Progenitor cell of endocrine pancreas (in vitro differentiated cells): ENCODE measurements at regions not wholly inside any gene's neighbourhood (a gene's known extent, or its start where the extent isn't known, plus 50 kb on each side); places are given as distances from the start of the nearest gene placed in this dataset.

Source experiments
- DNase-seq: peaks from one replicate; pipeline ENCODE4 v3.0.0; 2021; ENCODE audit warnings: low spot score; ENCODE audit not compliant: unreplicated experiment
- H3K27ac Mint-ChIP-seq: 2 replicates; pipeline ENCODE4 v1.8.0; 2021; ENCODE audit warnings: mild to moderate bottlenecking, moderate library complexity, mixed read lengths
- H3K27me3 Mint-ChIP-seq: 2 replicates; pipeline ENCODE4 v1.8.0; 2021; ENCODE audit warnings: mixed read lengths
- H3K36me3 Mint-ChIP-seq: 2 replicates; pipeline ENCODE4 v1.8.0; 2022; ENCODE audit warnings: mixed read lengths; ENCODE audit not compliant: insufficient read depth
- H3K4me1 Mint-ChIP-seq: 2 replicates; pipeline ENCODE4 v1.8.0; 2021; ENCODE audit warnings: low read depth, mixed read lengths
- H3K4me3 Mint-ChIP-seq: 2 replicates; pipeline ENCODE4 v1.8.0; 2021; ENCODE audit warnings: low read depth, mild to moderate bottlenecking, moderate library complexity, mixed read lengths
- H3K9me3 Mint-ChIP-seq: 2 replicates; pipeline ENCODE4 v1.8.0; 2021; ENCODE audit warnings: low read depth, mixed read lengths
- CTCF ChIP-seq: fragments of 200-600 bp; sonication (generic); IDR thresholded peaks from one replicate; pipeline ENCODE4 v1.5.0; 2021; ENCODE audit warnings: antibody characterized with exemption, mild to moderate bottlenecking; ENCODE audit not compliant: unreplicated experiment

- Mint-ChIP-seq H3K4me3 (no peak overlapping the region), H3K4me1 (no peaks in the 10 kb centered on the region), H3K27me3 (peaks cover 65% of the 10 kb centered on the region), H3K9me3 (no peaks in the 10 kb centered on the region), H3K27ac (no peak overlapping the region), H3K36me3 (no peaks in the 10 kb centered on the region)
- TF ChIP-seq CTCF = no peak
- no peak for DNase-seq
Observed at GRCh38 chr18:47418746-47419145, 167.3 kb upstream of the SKOR2 start.

DNA sequence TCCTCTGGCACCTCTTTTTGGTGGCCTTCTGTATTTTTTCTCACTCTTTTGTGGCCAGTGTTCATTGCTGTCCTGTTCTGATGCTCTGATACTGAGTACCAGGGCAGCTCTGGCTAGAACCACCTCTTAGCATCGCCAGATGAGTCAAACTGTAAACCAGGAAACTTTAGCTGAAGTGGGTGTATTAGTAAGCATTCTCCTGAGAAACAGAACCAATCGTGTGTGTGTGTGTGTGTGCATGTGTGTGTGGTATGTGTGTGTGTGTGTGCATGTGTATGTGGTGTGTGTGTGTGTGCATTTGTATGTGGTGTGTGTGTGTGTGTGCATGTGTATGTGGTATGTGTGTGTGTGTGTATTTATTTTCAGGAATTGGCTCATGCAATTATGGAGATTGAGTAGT, 166.3 kb upstream of the SKOR2 start:
- Mint-ChIP-seq H3K4me1 (no peaks in the 10 kb centered on the region), H3K36me3 (no peaks in the 10 kb centered on the region), H3K27me3 (peaks cover 69% of the 10 kb centered on the region), H3K9me3 (no peaks in the 10 kb centered on the region), H3K27ac (no peak overlapping the region), H3K4me3 (no peak overlapping the region)
- no peak for DNase-seq
- no peak for TF ChIP-seq CTCF

DNA sequence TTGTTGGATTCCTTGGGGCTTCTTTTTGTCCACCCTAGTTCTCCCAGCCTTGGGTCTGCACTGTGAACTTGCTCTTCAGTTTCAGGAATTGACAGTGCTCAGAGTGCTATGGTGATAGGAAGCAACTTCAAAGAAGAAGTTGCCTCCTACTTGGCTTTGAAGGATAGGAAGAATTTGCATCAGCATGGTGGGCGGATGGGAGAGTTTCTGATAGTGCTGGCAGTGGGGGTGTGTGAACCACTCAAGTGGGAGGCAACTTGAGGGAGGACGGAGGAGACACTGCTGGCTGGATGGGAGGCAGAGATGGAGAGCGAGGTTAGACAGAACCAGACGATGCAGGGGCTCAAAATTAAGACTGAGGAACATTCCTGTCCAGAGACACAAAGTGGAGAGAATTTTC, 164.4 kb upstream of the SKOR2 start:
- Mint-ChIP-seq H3K36me3 (no peaks in the 10 kb centered on the region), H3K27me3 (peaks cover 71% of the 10 kb centered on the region), H3K27ac (no peak overlapping the region), H3K4me3 (no peak overlapping the region), H3K4me1 (no peaks in the 10 kb centered on the region), H3K9me3 (no peaks in the 10 kb centered on the region)
- no peak for DNase-seq
- TF ChIP-seq CTCF = no peak

GRCh38 chr18:47413327-47413726, 161.9 kb upstream of the SKOR2 start:
- Mint-ChIP-seq H3K27me3 (peaks cover 57% of the 10 kb centered on the region), H3K9me3 (no peaks in the 10 kb centered on the region), H3K27ac (no peak overlapping the region), H3K4me3 (no peak overlapping the region), H3K36me3 (no peaks in the 10 kb centered on the region), H3K4me1 (no peaks in the 10 kb centered on the region)
- DNase-seq = no peak
- no peak for TF ChIP-seq CTCF

DNA sequence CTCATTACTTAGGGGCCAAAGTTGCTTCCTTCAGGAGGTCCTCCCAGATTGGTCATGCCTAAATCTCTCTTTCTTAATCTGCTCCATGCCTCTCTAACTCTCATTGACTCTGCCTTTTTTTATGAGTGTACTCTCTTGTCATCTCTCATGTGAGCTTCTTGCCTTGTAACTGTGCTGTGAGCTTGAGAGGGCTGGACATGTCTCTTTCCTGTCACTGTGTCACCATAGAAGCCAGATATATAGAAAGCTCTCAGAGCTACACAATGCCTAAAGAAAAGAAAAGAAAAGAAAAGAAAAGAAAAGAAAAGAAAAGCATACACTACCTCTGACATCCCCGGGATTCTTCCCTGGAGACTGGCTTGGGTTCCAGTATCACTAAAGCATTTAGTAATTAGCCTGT, 161.5 kb upstream of the SKOR2 start:
- H3K4me1 Mint-ChIP-seq = no peaks in the 10 kb centered on the region
- no peak for DNase-seq
- no peaks in the 10 kb centered on the region for H3K9me3 Mint-ChIP-seq
- H3K27me3 Mint-ChIP-seq = peaks cover 55% of the 10 kb centered on the region
- no peaks in the 10 kb centered on the region for H3K36me3 Mint-ChIP-seq
- H3K27ac Mint-ChIP-seq = no peak overlapping the region
- no peak overlapping the region for H3K4me3 Mint-ChIP-seq
- TF ChIP-seq CTCF = no peak
